NCI-H1694 (cell line): ENCODE measurements at regions not wholly inside any gene's neighbourhood (a gene's known extent, or its start where the extent isn't known, plus 50 kb on each side); places are given as distances from the start of the nearest gene placed in this dataset.
"Not testable (repeated sequence)": the region's sequence is repeated elsewhere in the genome, so short reads cannot be mapped to it uniquely, and the experiment has no call there.

Experiments
- DNase-seq: peaks from one replicate; lab custom pipeline; 2025; lab: John Stamatoyannopoulos, UW

DNA sequence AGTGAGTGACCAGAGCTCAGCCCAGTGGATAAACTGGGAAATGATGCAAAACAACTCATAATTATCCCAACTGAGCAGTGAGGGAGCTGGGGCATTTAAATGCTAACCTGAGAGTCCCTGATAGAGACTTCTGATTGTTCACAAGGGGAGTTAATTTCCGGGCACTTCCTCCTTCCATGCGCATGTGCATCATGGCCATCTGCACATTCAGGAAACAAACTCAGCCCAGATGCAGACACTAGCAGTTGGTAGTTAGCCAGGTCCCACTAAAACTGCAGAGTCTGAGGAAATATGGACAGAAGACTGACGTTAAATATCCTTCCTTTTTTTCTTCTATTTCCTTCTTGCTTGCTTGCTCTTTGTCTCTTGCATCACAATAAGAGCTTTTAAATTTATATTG lies 852.1 kb upstream of the LRRC4C start:
- DNase-seq = no peak

DNA sequence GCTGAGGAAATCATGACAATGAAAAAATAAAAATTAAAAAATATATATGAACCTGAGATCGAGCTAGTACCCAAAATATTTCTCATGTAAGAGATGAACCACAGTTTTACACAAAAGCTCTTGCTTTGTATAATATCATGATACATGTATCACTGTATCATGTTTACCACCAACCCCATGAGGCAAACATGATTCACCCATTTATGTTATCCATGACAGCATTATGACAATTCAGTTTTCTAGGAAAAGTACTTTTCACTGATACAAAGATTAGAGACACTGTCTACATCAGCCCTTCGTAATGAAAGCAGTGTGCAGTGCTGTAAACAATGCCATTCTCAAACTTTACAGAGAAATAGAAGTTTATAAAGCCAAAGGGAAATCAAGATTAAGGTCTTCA lies 852.5 kb upstream of the LRRC4C start:
- DNase-seq = no peak

DNA sequence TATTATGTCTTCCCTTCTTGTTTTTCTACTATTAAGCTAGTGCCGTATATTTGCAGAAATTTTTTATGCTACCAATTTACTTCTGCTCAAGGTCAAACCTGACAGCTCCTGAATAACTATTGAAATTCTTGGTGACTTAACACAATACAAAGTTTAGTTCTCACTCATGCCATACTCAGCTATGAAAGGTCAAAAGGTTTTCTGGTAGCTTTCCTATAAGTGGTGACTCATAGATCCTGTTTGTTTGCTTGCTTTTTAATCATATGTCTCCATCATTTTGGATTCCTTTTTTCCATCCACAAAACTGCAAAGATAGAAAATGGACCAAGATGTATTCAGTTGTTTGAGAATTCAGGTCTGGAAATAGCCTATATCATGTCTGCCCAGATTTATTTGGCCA lies 855.8 kb upstream of the LRRC4C start:
- no peak for DNase-seq

DNA sequence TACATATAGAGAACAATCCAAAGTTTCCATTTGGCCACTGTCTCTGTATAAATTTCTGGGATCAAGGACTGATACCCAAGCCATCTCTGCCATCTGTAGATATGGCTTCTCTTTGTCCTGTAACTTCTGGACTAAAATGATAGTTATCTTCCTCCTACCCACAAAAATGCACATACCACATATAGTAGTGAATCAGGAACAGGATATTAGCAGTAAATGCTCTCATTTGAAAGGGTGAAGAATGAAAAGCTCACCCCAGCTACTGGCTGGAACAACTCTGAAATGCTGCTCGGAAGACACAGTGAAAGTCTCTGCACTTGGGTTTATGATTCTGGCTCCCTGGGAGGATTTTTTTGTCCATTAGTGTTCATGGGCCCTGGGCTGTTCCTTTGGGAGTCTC lies 856.4 kb upstream of the LRRC4C start:
- DNase-seq = no peak

DNA sequence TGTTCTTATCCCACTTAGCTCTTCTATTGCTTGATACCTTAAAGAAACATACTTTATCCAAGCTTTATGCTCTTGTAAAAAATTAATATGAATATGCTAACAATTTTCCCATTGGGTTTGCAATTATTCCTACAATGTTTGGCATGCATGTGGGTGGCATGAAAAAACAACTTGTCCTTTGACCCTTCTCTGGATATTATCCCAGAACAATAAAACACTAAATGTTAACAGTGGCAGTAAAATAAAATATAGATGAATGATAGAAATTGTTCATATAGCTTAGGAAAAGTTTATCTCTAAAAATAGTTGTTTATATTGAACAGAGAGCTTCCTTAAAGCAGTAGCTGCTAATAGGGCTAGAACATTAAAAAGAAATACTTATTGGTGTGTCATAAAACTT lies 860.5 kb upstream of the LRRC4C start:
- no peak for DNase-seq

DNA sequence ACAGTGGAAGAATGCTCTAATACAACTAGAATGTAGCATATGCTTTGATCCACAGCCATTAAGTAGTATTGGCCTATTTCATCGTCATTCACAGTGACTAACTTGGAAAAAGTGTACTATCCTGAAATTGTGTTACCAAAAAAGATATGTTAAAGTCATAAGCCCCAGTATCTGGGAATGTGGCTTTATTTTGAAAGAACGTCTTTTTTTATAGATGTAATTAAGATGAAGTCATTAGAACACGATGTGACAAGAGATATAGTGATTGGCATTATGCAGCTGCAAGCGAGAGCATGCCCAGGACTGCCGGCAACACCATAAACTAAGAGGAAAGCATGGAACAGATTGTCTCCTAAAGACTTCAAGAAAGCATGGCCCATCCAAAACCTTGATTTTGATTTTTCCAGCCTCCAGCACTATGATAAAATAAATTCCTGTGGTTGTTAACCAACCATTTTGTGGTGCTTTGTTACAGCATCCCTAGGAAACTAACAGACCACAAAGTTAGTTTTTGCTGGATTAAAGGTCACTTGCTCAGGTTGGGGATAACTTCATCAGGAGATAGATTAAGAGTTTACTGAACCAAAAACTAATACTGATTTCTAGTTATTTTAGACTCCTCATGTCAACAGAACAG lies 870.6 kb upstream of the LRRC4C start:
- no peak for DNase-seq

DNA sequence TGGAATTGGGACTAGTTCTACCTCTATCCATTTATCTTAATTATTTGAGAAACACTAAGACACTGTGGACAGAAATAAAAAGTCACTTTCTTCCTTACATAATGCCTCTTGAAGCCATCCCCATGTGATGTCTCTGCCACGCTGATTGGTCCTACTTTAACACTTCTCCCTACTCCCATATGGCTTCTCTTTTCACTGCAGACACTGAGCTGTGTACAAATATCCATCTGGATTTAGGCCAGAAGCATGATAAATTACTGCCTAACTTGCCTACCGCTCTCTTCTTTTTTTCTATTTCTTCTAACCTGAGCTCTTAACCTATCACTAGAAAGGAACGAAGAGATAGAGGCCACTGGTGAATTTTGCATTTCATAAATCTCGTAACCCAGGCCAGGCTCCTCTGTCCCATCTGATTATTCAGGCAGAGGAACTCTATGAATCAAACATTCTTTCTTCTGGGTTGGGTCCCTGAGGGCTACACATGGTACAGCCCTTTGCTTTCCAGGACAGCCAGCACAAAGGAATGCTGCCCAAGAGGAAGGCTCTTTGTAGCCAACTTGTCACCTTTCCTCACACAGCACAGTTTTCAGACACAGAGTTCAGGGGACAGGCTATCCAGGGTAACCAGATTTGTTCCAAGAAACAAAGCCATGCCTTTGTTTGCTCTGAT lies 878.5 kb upstream of the LRRC4C start:
- no peak for DNase-seq

DNA sequence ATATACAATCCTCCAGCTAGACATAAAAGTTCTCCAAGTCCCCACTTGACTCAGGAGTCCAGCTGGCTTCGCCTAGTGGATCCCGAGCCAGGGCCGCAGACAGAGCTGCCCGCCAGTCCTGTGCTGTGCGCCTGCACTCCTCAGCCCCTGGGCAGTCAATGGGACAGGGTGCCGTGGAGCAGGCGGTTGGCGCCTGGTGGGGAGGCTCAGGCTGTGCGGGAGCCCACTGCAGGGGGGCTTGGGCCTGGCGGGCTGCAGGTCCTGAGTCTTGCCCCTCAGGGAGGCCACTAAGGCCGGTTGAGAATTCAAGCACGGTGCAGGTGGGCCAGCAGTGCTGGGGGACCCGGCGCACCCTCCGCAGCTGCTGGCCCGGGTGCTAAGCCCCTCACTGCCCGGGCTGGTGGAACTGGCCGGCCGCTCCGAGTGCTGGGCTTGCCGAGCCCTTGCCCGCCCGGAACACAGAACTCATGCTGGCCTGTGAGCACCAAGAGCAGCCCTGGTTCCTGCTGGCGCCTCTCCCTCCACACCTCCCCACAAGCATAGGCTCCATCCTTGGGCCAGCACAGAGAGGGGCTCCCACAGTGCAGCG lies 884.8 kb upstream of the LRRC4C start:
- DNase-seq = no peak

DNA sequence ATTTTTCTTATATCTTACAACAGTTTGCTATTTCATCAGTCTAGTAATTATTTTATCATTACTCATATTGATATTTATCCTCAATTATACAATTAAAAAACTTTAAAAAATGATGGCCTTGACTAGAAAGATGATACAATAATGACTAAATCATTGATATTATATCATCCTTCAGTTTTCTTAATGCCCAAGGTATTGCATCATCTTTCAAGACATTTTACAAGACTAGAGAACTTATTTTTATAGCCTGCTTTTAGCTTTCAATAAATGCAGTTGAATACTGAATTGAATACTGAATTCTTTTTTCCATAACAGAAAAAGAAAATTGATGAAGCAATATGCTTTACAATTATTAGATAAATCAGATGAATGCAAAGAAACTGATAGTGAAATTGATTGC lies 886.5 kb upstream of the LRRC4C start:
- DNase-seq = no peak

DNA sequence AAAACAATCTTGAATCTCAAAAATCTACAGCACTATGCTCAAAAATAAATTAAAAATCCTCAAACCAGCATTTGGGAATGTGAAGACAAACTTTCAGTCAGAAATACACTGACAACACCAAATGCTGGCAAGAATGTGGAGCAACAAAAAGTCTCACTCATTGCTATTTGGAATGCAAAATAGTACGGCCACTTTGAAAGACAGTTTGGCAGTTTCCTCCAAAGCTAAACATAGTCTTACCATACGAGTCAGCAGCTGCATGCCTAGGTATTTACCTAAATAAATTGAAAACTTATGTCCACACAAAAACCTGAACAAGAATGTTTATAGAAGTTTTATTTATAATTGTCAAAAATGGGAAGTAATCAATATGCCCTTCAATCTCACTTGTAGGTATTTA lies 904.2 kb upstream of the LRRC4C start:
- DNase-seq = no peak

DNA sequence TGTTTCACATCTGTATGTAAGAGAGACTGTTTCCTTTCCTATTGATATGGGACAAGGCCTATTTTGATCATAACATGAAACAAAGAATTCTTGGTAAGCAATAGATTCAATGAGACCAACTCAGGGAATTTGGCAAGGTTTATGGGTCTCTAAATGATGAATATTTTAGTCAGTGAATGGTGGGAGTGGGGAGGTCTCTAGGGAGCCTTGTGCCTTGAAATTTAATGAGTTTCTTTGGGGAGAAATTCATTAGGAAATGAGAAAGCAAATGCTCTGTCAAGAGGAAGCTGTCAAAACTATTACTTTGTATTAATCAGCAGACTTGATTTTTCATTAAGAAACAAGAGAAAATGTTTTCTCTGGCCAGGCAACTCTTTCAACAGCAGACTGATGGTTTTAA lies 921.7 kb upstream of the API5 start:
- no peak for DNase-seq

DNA sequence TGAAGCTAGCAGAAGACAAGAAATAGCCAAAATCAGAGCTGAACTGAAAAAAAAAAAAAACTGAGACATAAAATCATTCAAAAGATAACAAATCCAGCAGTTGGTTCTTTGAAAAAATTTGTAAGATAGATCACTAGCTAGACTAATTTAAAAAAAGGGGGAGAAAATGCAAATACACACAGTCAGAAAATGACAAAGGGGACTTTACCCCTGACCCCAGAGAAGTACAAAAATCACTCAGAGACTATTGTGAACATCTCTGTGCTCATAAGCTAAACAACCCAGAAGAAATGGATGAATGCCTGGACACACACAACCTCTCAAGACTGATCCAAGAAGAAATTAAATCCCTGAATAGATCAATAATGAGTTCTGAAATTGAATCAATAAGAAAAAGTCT lies 914.3 kb upstream of the API5 start:
- DNase-seq = no peak

DNA sequence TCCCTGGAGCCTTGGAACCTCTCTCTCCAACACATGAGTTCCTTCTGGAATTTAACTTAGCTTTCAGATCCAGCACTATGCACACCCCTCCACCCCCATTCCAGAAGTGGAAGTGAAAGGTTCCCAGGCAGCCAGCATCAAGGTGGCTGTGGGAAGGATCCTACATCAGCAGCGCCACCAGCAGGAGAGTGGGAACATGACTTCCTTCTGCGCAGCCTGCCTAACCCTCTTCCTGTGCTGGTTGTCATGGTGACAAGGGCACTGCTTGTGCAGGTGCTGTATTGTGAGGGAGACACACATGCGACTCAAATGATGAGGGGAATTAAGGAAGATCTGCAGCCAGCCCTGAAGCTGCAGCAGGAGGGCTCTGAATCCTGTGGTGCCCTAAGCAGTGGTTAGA lies 904.5 kb upstream of the API5 start:
- no peak for DNase-seq

DNA sequence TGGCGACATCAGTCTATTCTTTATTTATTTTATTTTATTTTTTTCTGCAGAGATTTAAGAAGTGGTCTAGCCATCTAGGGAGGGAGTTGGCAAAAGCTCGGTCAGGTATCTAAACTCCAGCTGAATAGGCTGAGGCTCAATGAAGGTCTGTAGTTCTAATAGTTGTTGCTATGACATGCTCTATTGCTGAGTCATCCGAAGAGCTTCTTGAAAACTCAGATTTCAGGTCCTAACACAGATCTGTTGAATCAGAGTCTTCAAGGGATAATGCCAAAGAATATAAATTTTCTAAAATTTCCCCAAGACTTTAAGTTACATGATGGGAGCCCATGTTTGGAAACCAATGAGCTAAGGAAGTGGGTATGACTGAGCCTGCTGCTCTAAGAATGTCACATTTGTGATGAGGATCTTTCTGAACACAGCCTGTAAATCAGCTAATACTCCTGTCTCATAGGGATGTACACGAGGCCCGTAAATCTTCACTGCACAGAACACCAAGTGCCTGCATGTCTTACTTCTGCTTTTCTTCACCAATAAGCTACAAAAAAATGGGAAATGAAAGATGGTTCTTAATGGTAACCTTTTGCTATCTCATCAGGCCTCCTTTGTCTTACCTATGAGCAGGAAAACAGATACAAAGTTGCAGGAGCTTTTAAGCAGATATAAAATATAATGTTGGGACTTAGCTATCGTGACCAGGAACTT lies 901.4 kb upstream of the API5 start:
- no peak for DNase-seq

DNA sequence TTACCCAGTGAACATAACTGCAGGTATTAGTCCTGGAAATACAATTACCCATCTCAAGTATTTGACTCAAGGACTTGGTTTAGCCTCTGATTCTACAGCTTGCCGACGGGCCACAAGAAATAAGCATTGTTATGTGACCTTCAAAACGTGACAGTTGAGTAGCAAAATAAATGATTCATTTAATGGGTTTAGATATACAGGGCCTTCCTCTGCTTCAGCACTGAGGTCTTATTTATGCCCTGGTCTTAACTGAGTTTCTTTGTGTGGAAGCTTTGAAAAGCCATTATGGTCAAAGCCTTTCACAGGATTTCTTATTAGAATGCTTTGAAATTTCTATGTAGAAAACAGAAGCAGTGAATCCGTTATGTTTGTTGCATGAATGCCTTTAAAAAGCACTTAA lies 899.2 kb upstream of the API5 start:
- DNase-seq = no peak

DNA sequence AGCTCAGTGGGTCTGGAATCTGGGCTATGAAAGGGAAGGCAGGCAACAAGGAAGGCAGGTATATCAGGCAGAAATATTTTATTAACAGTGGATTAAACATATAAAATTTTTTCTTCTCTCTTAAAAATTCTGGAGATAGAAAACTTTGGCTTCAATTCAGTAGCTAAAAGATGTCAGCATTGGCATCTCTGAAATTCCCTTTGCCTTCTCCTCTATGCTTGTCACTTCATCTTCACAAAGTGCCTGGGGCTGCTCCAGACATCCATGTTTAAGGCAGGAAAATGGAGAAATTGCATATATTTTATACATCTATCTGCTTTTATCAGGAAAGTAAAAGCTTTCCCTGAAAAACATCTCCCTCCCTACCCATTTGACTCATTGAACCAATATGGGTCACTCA lies 894.1 kb upstream of the API5 start:
- DNase-seq = no peak

DNA sequence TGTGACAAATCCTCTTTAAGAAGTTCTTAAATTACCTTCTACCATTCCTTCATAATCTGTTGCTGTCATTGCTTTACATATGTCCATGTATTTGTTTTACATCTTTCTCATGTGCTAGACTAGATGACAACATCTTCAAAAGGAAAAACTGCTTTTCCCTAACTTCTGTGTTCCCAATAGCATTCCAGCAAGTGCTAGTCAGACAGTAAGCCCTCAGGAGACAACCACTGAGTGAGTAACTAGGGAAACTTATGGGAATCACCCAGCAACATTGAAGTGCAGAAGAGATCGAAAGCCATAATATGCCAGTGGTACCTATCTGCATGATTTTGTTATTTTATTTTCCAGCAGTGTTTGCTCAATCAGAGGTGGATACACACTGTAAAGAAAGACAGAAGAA lies 889.7 kb upstream of the API5 start:
- no peak for DNase-seq

DNA sequence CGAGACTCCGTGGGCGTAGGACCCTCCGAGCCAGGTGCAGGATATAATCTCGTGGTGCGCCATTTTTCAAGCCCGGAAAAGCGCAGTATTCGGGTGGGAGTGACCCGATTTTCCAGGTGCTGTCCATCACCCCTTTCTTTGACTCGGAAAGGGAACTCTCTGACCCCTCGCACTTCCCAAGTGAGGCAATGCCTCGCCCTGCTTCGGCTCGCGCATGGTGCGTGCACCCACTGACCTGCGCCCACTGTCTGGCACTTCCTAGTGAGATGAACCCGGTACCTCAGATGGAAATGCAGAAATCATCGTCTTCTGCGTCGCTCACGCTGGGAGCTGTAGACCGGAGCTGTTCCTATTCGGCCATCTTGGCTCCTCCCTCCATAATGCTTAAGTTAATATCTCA lies 876.9 kb upstream of the API5 start:
- not testable (repeated sequence) for DNase-seq

DNA sequence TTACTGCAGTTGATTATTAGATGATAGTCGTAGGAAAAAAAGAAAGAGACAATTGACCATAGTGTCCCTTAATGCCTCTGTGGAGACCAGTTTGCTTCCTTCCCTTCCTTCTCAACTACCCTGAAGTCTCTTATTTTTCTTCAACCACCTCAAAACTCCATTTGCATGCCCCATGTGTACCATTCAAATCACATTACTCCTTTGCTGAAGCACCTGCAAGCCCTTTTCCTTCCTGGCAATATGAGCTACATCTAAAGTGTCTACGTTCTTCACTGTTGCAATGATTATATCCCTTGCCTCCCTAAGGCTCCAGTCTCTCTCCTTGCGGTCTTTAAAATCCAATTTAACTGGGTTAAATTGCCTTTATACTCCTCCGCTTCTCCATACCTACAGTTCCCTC lies 867.4 kb upstream of the API5 start:
- DNase-seq = no peak

DNA sequence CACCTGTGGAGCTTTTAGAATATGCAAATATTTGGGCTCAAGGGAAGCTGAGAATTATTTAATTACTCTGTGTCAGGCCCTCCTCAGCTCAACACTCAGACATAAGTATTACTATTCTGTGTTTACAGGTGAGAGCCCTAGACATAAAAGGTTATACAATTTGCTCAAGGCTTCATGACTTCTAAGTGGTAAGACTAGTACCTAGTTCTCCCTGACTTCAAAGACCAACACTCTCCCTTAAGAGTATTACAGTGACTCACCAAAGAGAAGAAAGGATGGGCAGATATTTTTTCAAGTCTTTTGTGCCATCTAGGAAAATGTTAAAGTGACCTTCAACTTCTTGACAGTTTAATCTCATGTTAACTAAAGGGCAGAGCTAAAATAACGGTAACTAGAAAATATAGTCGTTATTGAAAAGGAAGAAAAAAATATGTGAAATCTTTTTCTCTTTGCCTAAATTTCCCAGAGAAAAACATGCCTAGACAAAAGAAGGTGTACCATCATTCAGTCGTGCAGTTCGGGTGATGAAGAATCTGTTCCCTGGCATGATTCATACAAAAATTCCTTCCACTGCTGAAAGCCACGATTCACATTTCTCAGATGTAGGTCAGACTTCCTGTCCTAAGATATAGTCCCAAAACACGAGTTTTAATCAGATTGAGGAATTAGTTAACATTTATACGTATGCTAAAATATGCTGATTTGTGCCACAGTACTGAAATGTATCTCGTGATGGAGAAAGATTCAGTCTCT lies 849.1 kb upstream of the API5 start:
- DNase-seq = no peak

DNA sequence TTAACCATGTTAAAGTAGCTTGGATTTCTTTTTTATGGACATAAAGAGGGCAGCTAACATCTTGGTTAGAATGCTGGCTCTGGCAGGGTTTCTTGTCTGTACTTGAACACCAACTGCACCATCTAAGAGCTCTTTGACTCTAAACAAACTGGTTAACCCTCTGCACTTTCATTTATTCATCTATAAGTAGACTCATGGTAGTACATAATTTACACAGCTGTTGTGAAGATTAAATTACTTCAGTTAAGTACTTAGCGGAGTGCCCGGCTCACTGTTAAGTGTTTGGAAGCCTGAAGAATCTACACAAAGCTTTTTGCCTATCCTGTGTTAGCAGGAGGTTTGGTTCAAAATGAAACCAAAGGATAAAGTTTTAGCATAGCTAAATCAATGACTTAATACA lies 846.2 kb upstream of the API5 start:
- no peak for DNase-seq

DNA sequence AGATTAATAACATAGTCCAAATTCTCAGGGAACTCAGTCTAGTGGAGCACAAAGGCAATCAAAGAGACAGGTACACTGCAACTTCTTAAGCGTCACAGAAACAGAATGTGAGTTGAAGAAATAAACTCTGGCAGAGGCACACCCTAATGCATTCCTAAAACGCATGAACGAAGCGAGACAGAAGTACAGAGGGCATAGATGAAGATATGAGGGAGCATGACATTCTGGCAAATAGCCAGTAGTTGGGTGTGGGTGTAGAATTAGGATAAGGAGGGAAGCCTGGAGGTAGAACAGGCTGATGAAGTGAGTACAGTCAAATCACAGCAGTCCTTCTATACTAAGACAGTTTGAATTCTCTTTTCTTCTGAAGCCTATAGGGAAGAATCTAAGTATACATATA lies 838.7 kb upstream of the API5 start:
- DNase-seq = no peak

DNA sequence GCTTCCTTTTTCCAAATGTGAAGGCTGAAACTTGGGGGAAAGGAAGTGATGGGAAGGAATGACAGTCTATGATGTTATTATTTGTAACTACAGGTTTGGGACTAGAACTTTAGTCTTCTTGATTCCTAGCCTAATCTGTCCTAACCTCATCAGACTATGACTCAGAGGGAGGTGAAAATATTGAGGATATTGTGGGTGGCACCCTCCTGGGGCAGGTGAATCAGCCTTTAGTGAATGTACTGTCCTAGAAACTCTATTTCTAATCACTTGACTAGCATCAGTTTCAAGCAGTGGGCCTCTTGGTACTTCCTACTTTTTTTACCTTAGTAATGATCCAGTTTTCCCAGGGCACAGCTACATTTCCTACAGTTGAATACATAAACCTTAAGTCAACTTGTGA lies 829.0 kb upstream of the API5 start:
- DNase-seq = no peak
